ENCODE measurements at regions not wholly inside any gene's neighbourhood (a gene's known extent, or its start where the extent isn't known, plus 50 kb on each side); places are given as distances from the start of the nearest gene placed in this dataset.

- no peak overlapping the region for H2BK12ac ChIP-seq (ENCODE audit: insufficient read length, low read depth, low read length)
- H2AK5ac ChIP-seq (ENCODE audit: insufficient read length, low read length), result no peak overlapping the region
- H4K91ac ChIP-seq (ENCODE audit: insufficient read length, low read depth, low read length), result no peak overlapping the region
- H3K4ac ChIP-seq (ENCODE audit: low read depth, low read length), result no peak overlapping the region
- H3K27ac Mint-ChIP-seq, result no peak overlapping the region
- no peak overlapping the region for H2BK20ac ChIP-seq (ENCODE audit: low read depth, low read length, poor library complexity, severe bottlenecking)
- H3K4me1 ChIP-seq (ENCODE audit: insufficient read depth, low read length), result no peaks in the 10 kb centered on the region; the same call in 1 of the 2 replicates
- no peaks in the 10 kb centered on the region for H4K20me1 ChIP-seq (ENCODE audit: control insufficient read depth, insufficient read depth, insufficient read length)
- no peaks in the 10 kb centered on the region for H3K27me3 ChIP-seq (ENCODE audit: insufficient read depth, low read length)
- H2BK5ac ChIP-seq (ENCODE audit: insufficient read length, low read length), result no peak overlapping the region
- no peak overlapping the region for H4K8ac ChIP-seq (replicated peaks; ENCODE audit: insufficient read length, low read depth, low read length)
- no peaks in the 10 kb centered on the region for H3K23me2 ChIP-seq (ENCODE audit: insufficient read length, low read depth, low read length, poor library complexity, severe bottlenecking)
- H3K27ac ChIP-seq (ENCODE audit: insufficient read length, low read depth, low read length), result no peak overlapping the region
- H3T11ph ChIP-seq (ENCODE audit: low read length), result no peak overlapping the region
- peaks cover 12 to 13% of the 10 kb centered on the region in 2 experiments for H3K4me1 Mint-ChIP-seq
- H2AFZ ChIP-seq (ENCODE audit: low read length), result no peak overlapping the region
- DNase-seq, result no peak
- H3K36me3 Mint-ChIP-seq (ENCODE audit: insufficient read depth in 1 of 3, low read depth in 3 of 3), result no peaks in the 10 kb centered on the region
- H2BK15ac ChIP-seq (ENCODE audit: low read depth, low read length), result no peak overlapping the region
- no peak overlapping the region for H3K18ac ChIP-seq (ENCODE audit: insufficient read length, low read depth, low read length)
- TF ChIP-seq CTCF (conservative IDR thresholded peaks at IDR 0.05), result no peak
- no peaks in the 10 kb centered on the region for H3K27me3 Mint-ChIP-seq (ENCODE audit: low read depth)
- H3K56ac ChIP-seq (ENCODE audit: insufficient read length, low read depth, low read length), result no peak overlapping the region
- no peak overlapping the region for H3K9ac ChIP-seq (ENCODE audit: extremely low read depth, insufficient read length, low read length)
- H3K79me2 ChIP-seq (ENCODE audit: insufficient read depth, low read length), result no peaks in the 10 kb centered on the region
- H3K79me1 ChIP-seq (ENCODE audit: insufficient read depth, low read depth, low read length, poor library complexity, severe bottlenecking), result no peaks in the 10 kb centered on the region
- H3K9me3 ChIP-seq (ENCODE audit: control insufficient read depth, low read depth, low read length), result no peaks in the 10 kb centered on the region
- H3K4me3 Mint-ChIP-seq, result no peak overlapping the region
- no peak overlapping the region for H4K5ac ChIP-seq (ENCODE audit: insufficient read length, low read depth, low read length)
- no peak overlapping the region for H3K14ac ChIP-seq (ENCODE audit: insufficient read depth, low read length)
- no peak overlapping the region for H2BK120ac ChIP-seq (ENCODE audit: low read depth, low read length, poor library complexity, severe bottlenecking)
- no peaks in the 10 kb centered on the region for H3K9me3 Mint-ChIP-seq
- no peak overlapping the region for H3K4me2 ChIP-seq (ENCODE audit: insufficient read depth, insufficient read length, low read length)
- no CpG with 5 or more reads among the region's 4 CpGs for WGBS (ENCODE audit: extremely low coverage, insufficient read length, low lambda C conversion rate)
- no peak overlapping the region for H3K23ac ChIP-seq (ENCODE audit: insufficient read length, low read depth, low read length)
Measured at GRCh38 chr2:7243276-7243675, 326.1 kb downstream of the RNF144A start.

All from H9 (cell line).